Tongue (tissue), 1 donor: ENCODE measurements at regions not wholly inside any gene's neighbourhood (a gene's known extent, or its start where the extent isn't known, plus 50 kb on each side); places are given as distances from the start of the nearest gene placed in this dataset.
"Not testable (repeated sequence)": the region's sequence is repeated elsewhere in the genome, so short reads cannot be mapped to it uniquely, and the experiment has no call there.

Experiments used
- DNase-seq: peaks from one replicate; pipeline ENCODE4 v3.0.0-alpha.2; 2015

- DNase-seq: not testable (repeated sequence)
Measured at GRCh38 chr6:23665911-23666310, 460.1 kb upstream of the NRSN1 start.

- DNase-seq: no peak
Measured at GRCh38 chr6:23672737-23673136, 453.3 kb upstream of the NRSN1 start.

- DNase-seq: no peak
Measured at GRCh38 chr6:23678626-23679025, 447.4 kb upstream of the NRSN1 start.

GRCh38 chr6:23681743-23682142, 444.3 kb upstream of the NRSN1 start:
- DNase-seq: no peak

- DNase-seq: no peak
Measured at GRCh38 chr6:23688650-23689049, 437.4 kb upstream of the NRSN1 start.

GRCh38 chr6:23690453-23691049, 435.5 kb upstream of the NRSN1 start:
- DNase-seq: no peak

- peak; percentile 41 for DNase-seq
Measured at GRCh38 chr6:23692184-23692583, 433.8 kb upstream of the NRSN1 start.

- peak; percentile 80 for DNase-seq
Measured at GRCh38 chr6:23696992-23697391, 429.0 kb upstream of the NRSN1 start.

- peak; percentile 62 for DNase-seq
Measured at GRCh38 chr6:23704479-23705052, 421.4 kb upstream of the NRSN1 start.

- peak; percentile 75 for DNase-seq
Measured at GRCh38 chr6:23705697-23706096, 420.3 kb upstream of the NRSN1 start.

- no peak for DNase-seq
Measured at GRCh38 chr6:23712756-23713155, 413.3 kb upstream of the NRSN1 start.

- DNase-seq: no peak
Measured at GRCh38 chr6:23713211-23713610, 412.8 kb upstream of the NRSN1 start.

- no peak for DNase-seq
Measured at GRCh38 chr6:23728707-23729106, 397.3 kb upstream of the NRSN1 start.

- DNase-seq: no peak
Measured at GRCh38 chr6:23731609-23732008, 394.4 kb upstream of the NRSN1 start.

GRCh38 chr6:23732521-23732920, 393.5 kb upstream of the NRSN1 start:
- DNase-seq: peak; percentile 31

- no peak for DNase-seq
Measured at GRCh38 chr6:23735151-23735550, 390.9 kb upstream of the NRSN1 start.

GRCh38 chr6:23736577-23736976, 389.4 kb upstream of the NRSN1 start:
- no peak for DNase-seq

- no peak for DNase-seq
Measured at GRCh38 chr6:23747239-23747638, 378.8 kb upstream of the NRSN1 start.

- DNase-seq: no peak
Measured at GRCh38 chr6:23752414-23752813, 373.6 kb upstream of the NRSN1 start.

- DNase-seq: no peak
Measured at GRCh38 chr6:23754197-23754596, 371.8 kb upstream of the NRSN1 start.

GRCh38 chr6:23775127-23775526, 350.9 kb upstream of the NRSN1 start:
- DNase-seq: no peak

GRCh38 chr6:23783901-23784300, 342.1 kb upstream of the NRSN1 start:
- DNase-seq: peak; percentile 86

- peak; percentile 79 for DNase-seq
Measured at GRCh38 chr6:23784301-23784919, 341.6 kb upstream of the NRSN1 start.

- no peak for DNase-seq
Measured at GRCh38 chr6:23790756-23791155, 335.3 kb upstream of the NRSN1 start.
